Smooth muscle cell of the brain vasculature (primary cell): ENCODE measurements at regions not wholly inside any gene's neighbourhood (a gene's known extent, or its start where the extent isn't known, plus 50 kb on each side); places are given as distances from the start of the nearest gene placed in this dataset.

Experiments
- DNase-seq: peaks from one replicate; pipeline ENCODE4 v3.0.0-alpha.2; 2012; ENCODE audit warnings: low read depth, low spot score

DNA sequence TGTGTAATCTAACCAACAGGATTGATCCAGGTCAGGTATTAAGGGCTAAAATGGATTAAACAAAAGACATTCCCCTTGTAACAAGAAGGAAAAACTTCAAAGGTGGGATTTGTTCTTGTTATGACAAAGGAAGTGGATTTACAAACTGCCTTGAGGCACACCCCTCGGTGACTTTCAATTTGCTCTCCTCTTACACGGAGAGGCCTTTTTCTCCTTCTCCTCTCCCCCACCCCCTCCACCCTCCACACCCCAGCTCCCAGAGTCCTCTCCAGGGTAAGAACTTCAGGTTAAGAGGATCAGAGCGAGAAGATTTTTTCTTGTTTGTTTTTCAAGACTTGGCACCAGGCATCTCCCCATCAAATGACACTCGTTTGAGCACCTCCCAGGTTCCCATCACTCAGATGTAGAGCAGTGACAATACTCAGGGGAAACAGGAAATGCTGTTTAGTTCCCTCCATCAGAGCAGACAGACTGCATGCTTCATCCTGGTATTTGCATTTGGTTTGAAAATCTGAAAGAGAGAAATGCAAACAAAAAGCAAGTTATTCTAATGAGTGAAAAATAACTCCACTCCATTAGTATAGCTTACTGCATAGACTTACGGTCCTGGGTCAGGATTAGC is 77.6 kb upstream of the TMEM260 start:
- DNase-seq: no peak

DNA sequence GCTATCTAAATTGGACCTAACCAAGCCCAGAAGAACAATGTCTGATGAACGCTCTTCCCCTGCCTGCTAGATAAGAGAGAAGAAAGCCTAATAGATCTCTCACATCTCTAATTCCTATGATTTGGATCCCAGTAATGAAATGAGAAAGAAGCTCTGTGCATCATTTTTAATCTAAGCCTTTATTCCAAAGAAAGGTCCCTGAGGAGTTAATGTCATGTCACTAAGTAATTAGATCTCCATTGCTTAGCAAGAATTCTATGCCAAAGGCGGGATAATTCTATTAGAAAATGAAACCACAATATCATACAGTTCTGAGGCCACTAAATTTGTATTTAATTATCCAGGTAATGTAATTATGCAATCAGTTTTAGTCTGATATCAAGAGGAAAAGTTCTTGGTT is 74.2 kb upstream of the TMEM260 start:
- no peak for DNase-seq

DNA sequence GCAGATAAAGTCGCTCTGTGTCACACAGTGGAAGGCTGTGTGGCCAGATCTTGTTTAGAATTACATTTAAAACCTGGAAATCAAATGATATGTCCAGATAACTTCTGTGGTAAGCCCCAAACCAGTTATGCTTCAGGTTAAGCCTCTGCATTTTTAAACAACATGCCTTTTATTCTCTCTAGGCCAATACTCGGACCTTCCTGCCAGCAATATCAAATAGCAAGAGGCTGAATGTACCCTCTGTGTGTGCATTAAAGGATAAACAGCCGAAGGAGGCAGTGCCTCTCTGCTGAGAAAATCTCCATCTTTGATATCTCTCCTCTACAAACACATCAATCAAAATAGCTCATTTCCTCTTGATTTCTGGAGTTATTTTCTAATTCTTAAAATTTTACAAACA is 67.1 kb upstream of the TMEM260 start:
- DNase-seq: no peak

DNA sequence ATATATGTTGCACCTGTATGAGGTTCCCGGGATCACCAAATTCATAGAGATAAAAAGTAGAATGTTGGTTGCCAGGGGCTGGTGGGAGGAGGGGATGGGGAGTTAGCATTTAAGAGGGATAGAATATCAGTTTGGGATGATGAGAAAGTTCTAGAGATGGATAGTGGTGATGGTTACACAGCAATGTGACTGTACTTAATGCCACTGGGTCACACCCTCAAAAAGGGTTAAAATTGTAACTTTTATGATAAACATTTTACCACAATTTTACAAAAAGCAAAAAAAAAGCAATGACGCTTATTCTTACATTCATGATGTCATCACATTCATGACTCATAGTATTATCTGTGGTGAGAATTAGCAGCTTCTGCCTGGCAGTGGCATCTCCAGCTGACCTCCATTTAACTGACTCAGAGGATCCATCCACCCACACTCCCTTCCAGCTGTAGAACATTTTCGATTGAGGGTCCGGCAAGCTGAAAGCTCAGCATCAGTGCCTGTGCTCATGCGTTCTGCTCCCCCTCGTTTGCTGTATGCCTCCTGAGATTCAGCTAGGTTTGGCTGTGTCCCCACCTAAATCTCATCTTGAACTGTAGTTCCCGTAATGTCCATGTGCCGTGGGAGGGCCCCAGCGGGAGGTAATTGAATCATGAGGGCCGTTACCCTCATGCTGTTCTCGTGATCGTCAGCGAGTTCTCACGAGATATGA is 64.8 kb upstream of the TMEM260 start:
- no peak for DNase-seq

DNA sequence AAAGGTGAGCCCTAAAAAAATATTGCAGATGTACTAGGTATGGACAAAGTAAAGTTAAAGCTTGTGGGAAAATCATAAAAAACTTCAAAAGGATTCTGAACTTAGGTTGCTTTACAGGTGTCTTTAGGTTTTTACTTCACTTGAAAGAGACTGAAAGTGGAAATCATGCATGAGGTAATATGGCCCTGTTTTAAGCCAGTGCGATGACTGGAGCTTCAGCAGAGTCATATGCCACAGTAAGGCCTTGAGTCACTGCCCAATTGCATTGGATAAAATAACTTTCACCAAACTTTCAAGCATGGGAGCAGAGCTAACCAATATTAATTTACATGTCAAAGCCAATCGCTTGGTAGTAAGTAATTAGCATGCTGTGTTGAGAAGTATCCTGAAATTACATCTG is 63.9 kb upstream of the TMEM260 start:
- no peak for DNase-seq

DNA sequence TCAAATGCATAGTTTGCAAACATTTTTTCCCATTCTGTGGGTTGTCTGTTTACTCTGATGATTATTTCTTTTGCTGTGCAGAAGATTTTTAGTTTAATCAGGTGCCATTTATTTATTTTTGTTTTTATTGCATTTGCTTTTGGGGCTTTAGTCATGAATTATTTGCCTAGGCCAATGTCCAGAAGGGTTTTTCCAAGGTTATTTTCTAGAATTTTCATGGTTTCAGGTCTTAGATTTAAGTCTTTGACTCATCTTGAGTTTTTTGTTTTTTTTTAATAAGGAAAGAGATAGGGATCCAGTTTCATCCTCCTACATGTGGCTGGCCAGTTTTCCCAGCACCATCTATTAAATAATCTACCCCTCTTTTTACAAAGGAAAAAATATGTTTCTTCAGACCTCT is 57.2 kb upstream of the TMEM260 start:
- no peak for DNase-seq

DNA sequence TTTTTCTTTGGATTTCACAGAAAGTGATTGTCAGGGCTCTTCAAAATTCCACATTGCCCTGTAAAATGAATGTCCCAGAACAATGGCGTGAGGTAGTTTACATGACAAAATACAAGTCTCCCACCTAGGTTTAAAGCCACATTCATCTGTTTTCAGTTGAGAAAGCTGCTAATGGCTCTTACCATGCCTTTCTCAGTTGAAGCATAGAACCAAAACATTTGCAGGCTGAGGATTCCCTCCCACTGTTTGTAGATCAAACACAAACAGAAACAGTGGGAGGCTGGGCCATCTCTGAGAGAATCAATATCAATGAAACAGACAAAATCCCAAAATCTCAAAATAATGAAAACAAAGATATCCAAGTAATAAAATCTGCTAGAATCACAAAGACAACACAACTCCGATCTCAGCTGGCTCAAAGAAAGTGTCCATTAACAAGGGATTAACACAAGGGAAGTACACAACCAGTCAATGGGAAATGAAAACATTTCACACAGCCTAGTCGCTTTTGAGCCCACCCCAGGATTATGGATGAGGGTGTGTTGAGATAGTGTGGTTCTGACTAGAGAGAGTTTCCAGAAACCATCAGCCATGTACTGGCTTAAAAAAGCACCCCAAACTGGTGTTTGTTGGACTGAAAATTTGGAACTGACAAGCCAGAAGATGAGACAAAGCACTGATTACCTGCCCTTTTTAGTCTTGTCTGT is 54.5 kb upstream of the TMEM260 start:
- DNase-seq: no peak

DNA sequence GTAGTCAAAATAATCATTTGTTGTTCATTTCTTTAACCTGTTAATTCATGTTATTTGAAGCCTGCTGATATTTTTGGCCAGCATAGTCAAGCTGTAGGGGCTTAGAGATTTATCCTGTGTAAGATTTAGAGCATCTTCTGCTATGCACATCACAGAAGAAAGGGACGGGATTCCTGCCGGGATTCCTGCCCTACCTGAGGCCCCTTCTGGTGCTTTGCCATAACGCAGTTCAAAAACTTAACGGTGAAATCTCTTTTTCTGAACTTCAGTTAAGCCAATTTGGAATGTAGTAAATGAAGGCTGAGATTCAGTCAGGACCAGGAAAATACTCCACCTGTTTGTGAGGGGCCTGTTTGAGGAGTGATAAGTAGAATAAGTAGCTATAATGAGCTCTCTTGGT is 50.7 kb upstream of the TMEM260 start:
- no peak for DNase-seq
